K562 (cell line): ENCODE measurements at regions not wholly inside any gene's neighbourhood (a gene's known extent, or its start where the extent isn't known, plus 50 kb on each side); places are given as distances from the start of the nearest gene placed in this dataset.

Experiments used
- ATAC-seq: fragments of 200-7000 bp; cut with Tn5 transposase; 3 replicates; pipeline ENCODE4 v1.9.1; 2020; ENCODE audit warnings: moderate library complexity
- BruUV-seq: library from RNA; stranded (reverse); fragments of 400-500 nt; replicated peaks from 2 replicates; lab custom pipeline; 2021; lab: Mats Ljungman, UMichigan
- CTCF ChIA-PET: fragments of 300-600 bp; formaldehyde crosslinking; extraction: SDS; loops from one replicate; lab custom pipeline; 2021; ENCODE audit warnings: low intra/inter-chr PET ratio; lab: Yijun Ruan, JAX
- POLR2A ChIA-PET: fragments of 300-600, 350-650 bp; sonication (Branson Sonifier 250); formaldehyde crosslinking; extraction: SDS; loops from one replicate; lab custom pipeline; 2021; ENCODE audit warnings: antibody characterized with exemption, inconsistent platforms; lab: Yijun Ruan, JAX
- DNase-seq, 4 experiments: peaks; one replicate each; pipeline versions ENCODE4 v3.0.0 to v3.0.0-alpha.2; 2011 to 2018; ENCODE audit warnings: low spot score in 3 of 4, mixed read lengths in 3 of 4; ENCODE audit errors: extremely low read depth in 1 of 4
- FAIRE-seq: peaks from 2 replicates; lab custom pipeline; 2011; peaks lifted over from hg19 to GRCh38; lab: Jason Lieb, UNC
- H2AFZ ChIP-seq: 2 replicates; pipeline ENCODE4 v1.6.0; 2011; ENCODE audit warnings: low read depth, low read length, control low read depth, inconsistent platforms
- H3K27ac ChIP-seq: fragments of 200-600 bp; 3 replicates; pipeline ENCODE4 v1.8.0; 2011; ENCODE audit warnings: low read depth, mild to moderate bottlenecking, control low read depth, inconsistent platforms, low read length, moderate library complexity, mixed read lengths; ENCODE audit errors: extremely low read depth
- H3K27me3 ChIP-seq, 2 experiments: fragments of 300-600 bp in 1 of 2; 2 replicates in 1 of 2; 3 replicates in 1 of 2; pipeline versions ENCODE4 v1.6.0 to v1.8.0; 2011; ENCODE audit warnings: inconsistent platforms in 2 of 2, low read length in 2 of 2, mild to moderate bottlenecking in 1 of 2, mixed read lengths in 1 of 2, moderate library complexity in 1 of 2; ENCODE audit not compliant: control insufficient read depth in 2 of 2, insufficient read depth in 2 of 2
- H3K36me3 ChIP-seq: fragments of 300-600 bp; 3 replicates; pipeline ENCODE4 v1.8.0; 2011; ENCODE audit warnings: mild to moderate bottlenecking, low read length, inconsistent platforms; ENCODE audit not compliant: control insufficient read depth, insufficient read depth
- H3K4me1 ChIP-seq, 2 experiments: fragments of 200-600 bp in 1 of 2; replicated peaks in 1 of 2; 2 replicates in 1 of 2; 3 replicates in 1 of 2; pipeline versions ENCODE4 v1.5.1 to v1.8.0; 2011; ENCODE audit warnings: inconsistent platforms in 2 of 2, low read length in 2 of 2, mild to moderate bottlenecking in 1 of 2, mixed read lengths in 1 of 2, moderate library complexity in 1 of 2; ENCODE audit not compliant: control insufficient read depth in 2 of 2, insufficient read depth in 2 of 2
- H3K4me2 ChIP-seq: 2 replicates; pipeline ENCODE4 v1.6.1; 2011; ENCODE audit warnings: low read length, control low read depth, inconsistent platforms, mixed read lengths; ENCODE audit not compliant: insufficient read depth
- H3K4me3 ChIP-seq: fragments of 200-600 bp; sonication (generic), shearing (Covaris generic); 2 replicates; pipeline ENCODE4 v1.5.1; 2016; ENCODE audit warnings: control low read depth, inconsistent platforms
- H3K79me2 ChIP-seq: fragments of 200-600 bp; 3 replicates; pipeline ENCODE4 v1.8.0; 2011; ENCODE audit warnings: low read length, inconsistent platforms; ENCODE audit not compliant: control insufficient read depth, insufficient read depth
- H3K9ac ChIP-seq, 2 experiments: 2 replicates each; pipeline versions ENCODE4 v1.6.0 to v1.6.1; 2011; ENCODE audit warnings: low read depth in 2 of 2, low read length in 2 of 2, control low read depth in 1 of 2, inconsistent platforms in 1 of 2, mild to moderate bottlenecking in 1 of 2, mixed read lengths in 1 of 2; ENCODE audit not compliant: insufficient read depth in 1 of 2
- H3K9me1 ChIP-seq: one replicate; pipeline ENCODE4 v1.6.0; 2011; ENCODE audit warnings: inconsistent platforms, mild to moderate bottlenecking, low read length, moderate library complexity; ENCODE audit not compliant: control insufficient read depth, insufficient read depth
- H3K9me3 ChIP-seq: replicated peaks from 2 replicates; pipeline ENCODE4 v1.5.1; 2011; ENCODE audit warnings: low read depth, low read length, inconsistent platforms; ENCODE audit not compliant: control insufficient read depth, insufficient read depth
- H4K20me1 ChIP-seq: replicated peaks from 2 replicates; pipeline ENCODE4 v1.6.1; 2011; ENCODE audit warnings: low read length, inconsistent platforms, mixed read lengths; ENCODE audit not compliant: control insufficient read depth, insufficient read depth
- ADNP ChIP-seq: fragments of 200-800 bp; sonication (Bioruptor generic); IDR thresholded peaks from 2 replicates; pipeline ENCODE4 v1.6.1; 2016; ENCODE audit warnings: missing genetic modification characterization, missing compliant biosample characterization
- CGGBP1 ChIP-seq: fragments of 250-450 bp; sonication (Bioruptor Pico); IDR thresholded peaks from 2 replicates; pipeline ENCODE4 v1.9.0; 2021; ENCODE audit warnings: mild to moderate bottlenecking
- ETS1 ChIP-seq: conservative IDR thresholded peaks from 2 replicates; pipeline ENCODE4 v1.6.1; 2011; ENCODE audit warnings: low read depth, mild to moderate bottlenecking, low read length; ENCODE audit not compliant: control insufficient read depth
- GTF2A2 ChIP-seq: IDR thresholded peaks from 2 replicates; pipeline ENCODE4 v1.6.1; 2016; ENCODE audit warnings: mild to moderate bottlenecking, missing genetic modification characterization, missing compliant biosample characterization
- HES1 ChIP-seq: fragments of 450-650 bp; IDR thresholded peaks from 2 replicates; pipeline ENCODE4 v1.6.1; 2016; ENCODE audit warnings: low read depth, mild to moderate bottlenecking, moderate library complexity
- HINFP ChIP-seq: fragments of 450-650 bp; conservative IDR thresholded peaks from 2 replicates; pipeline ENCODE4 v1.6.1; 2016; ENCODE audit warnings: missing genetic modification characterization, low read depth, mild to moderate bottlenecking, control low read depth, missing compliant biosample characterization
- HNRNPK ChIP-seq: fragments of 200-400 bp; formaldehyde crosslinking; IDR thresholded peaks from one replicate; pipeline ENCODE4 v1.6.1; 2018; ENCODE audit warnings: mild to moderate bottlenecking, low read depth, low read length; ENCODE audit not compliant: poor library complexity, severe bottlenecking
- NR4A1 ChIP-seq, 2 experiments: fragments of 250-450 bp in 1 of 2; fragments of 450-650 bp in 1 of 2; sonication (Bioruptor Pico) in 1 of 2; IDR thresholded peaks; 2 replicates each; pipeline versions ENCODE4 v1.4.0 to v1.6.1; 2016 to 2020; ENCODE audit warnings: mild to moderate bottlenecking in 2 of 2, missing compliant biosample characterization in 1 of 2, missing genetic modification characterization in 1 of 2, moderate library complexity in 1 of 2
- NUFIP1 ChIP-seq: fragments of 450-650 bp; IDR thresholded peaks from 2 replicates; pipeline ENCODE4 v1.6.1; 2018; ENCODE audit not compliant: partially characterized antibody
- POLR2G ChIP-seq: fragments of 200-400 bp; formaldehyde crosslinking; IDR thresholded peaks from 2 replicates; pipeline ENCODE4 v1.6.1; 2017; ENCODE audit warnings: low read depth, mild to moderate bottlenecking, antibody characterized with exemption, low read length, moderate library complexity
- RBM39 ChIP-seq: fragments of 200-400 bp; formaldehyde crosslinking; optimal IDR thresholded peaks from 2 replicates; pipeline ENCODE3; 2018; ENCODE audit warnings: low read depth, low read length
- SAP30 ChIP-seq: fragments of 200-600 bp; sonication (generic); IDR thresholded peaks from 2 replicates; pipeline ENCODE4 v1.6.1; 2012; ENCODE audit warnings: borderline replicate concordance, low read depth, mild to moderate bottlenecking, moderate library complexity, low read length, control low read depth, inconsistent platforms; ENCODE audit not compliant: insufficient read depth, poor library complexity, severe bottlenecking
- SMARCA5 ChIP-seq: fragments of 450-650 bp; IDR thresholded peaks from 2 replicates; pipeline ENCODE4 v1.6.1; 2016
- SMARCB1 ChIP-seq: IDR thresholded peaks from 2 replicates; pipeline ENCODE4 v1.6.1; 2011; ENCODE audit warnings: improper control_type of control experiment, low read depth; ENCODE audit not compliant: insufficient read length
- ZBTB33 ChIP-seq: sonication (generic); formaldehyde crosslinking; IDR thresholded peaks from 2 replicates; pipeline ENCODE4 v1.8.1; 2023; ENCODE audit warnings: mild to moderate bottlenecking, missing genetic modification reagents
- ZNF140 ChIP-seq: fragments of 250-450 bp; sonication (Bioruptor Pico); IDR thresholded peaks from 2 replicates; pipeline ENCODE4 v1.8.0; 2021; ENCODE audit warnings: moderate library complexity, mild to moderate bottlenecking, inconsistent platforms
- ZNF354B ChIP-seq: fragments of 250-450 bp; sonication (Bioruptor Pico); IDR thresholded peaks from 2 replicates; pipeline ENCODE4 v1.4.0; 2020
- ZNF551 ChIP-seq: fragments of 250-450 bp; sonication (Bioruptor Pico); IDR thresholded peaks from 2 replicates; pipeline ENCODE4 v1.5.0; 2021; ENCODE audit warnings: mild to moderate bottlenecking, moderate library complexity
- ZNF717 ChIP-seq: fragments of 250-450 bp; sonication (Bioruptor Pico); IDR thresholded peaks from 2 replicates; pipeline ENCODE4 v1.5.0; 2021
- WGBS: fragments of 100-300 bp; shearing (Covaris generic); methylation state at CpG from one replicate; pipeline ENCODE4 v1.1.6; 2016; ENCODE audit warnings: low coverage, mixed read lengths; ENCODE audit not compliant: insufficient coverage; ENCODE audit errors: missing lambda C conversion rate; 5-methylcytosine and 5-hydroxymethylcytosine counted together
- in situ Hi-C: fragments of 300-500 bp; cut with MboI; formaldehyde crosslinking; loops from 4 replicates; pipeline ENCODE4 v1.15.0; 2018; ENCODE audit warnings: inconsistent platforms, mixed read lengths
- intact Hi-C: fragments of 100-400 bp; cut with micrococcal nuclease; formaldehyde crosslinking; loops from 2 replicates; pipeline ENCODE4 v1.14.2; 2022

GRCh38 chr10:107340326-107340725 is 175.8 kb upstream of the SORCS1 start:
- Histone ChIP-seq H3K4me1 (no peaks in the 10 kb centered on the region), H3K36me3 (no peaks in the 10 kb centered on the region), H3K9me1 (no peaks in the 10 kb centered on the region), H3K79me2 (no peaks in the 10 kb centered on the region), H2AFZ (no peak overlapping the region), H3K27ac (no peak overlapping the region), H3K9me3 (no peaks in the 10 kb centered on the region), H3K27me3 (no peaks in the 10 kb centered on the region), H3K4me3 (no peak overlapping the region), H3K9ac (no peak overlapping the region), H4K20me1 (no peaks in the 10 kb centered on the region), H3K4me2 (no peak overlapping the region)
- no TSS peak for BruUV-seq
- WGBS: 0% methylated on average over 2 of the region's 2 CpGs
- FAIRE-seq (no peak), DNase-seq (no peak), ATAC-seq (no peak)
- POLR2A ChIA-PET: no interaction called here
- in situ Hi-C loops: no loop called here
- CTCF ChIA-PET: no interaction called here
- intact Hi-C loops: no loop called here
- TF ChIP-seq RBM39 (no peak), POLR2G (no peak), ZNF717 (CRISPR knock-in tag) (no peak), ETS1 (no peak), GTF2A2 (tag) (no peak), HES1 (no peak), CGGBP1 (CRISPR knock-in tag) (no peak), ZNF354B (CRISPR knock-in tag) (no peak), SAP30 (no peak), HINFP (tag) (no peak), ZNF551 (CRISPR knock-in tag) (no peak), SMARCB1 (no peak), HNRNPK (no peak), ZBTB33 (CRISPR knock-in tag) (no peak), SMARCA5 (no peak), NUFIP1 (no peak), ZNF140 (CRISPR knock-in tag) (no peak), ADNP (tag) (no peak), NR4A1 (CRISPR knock-in tag; IDR thresholded peaks at IDR 0.05) (no peak), NR4A1 (tag; IDR thresholded peaks at IDR 0.05) (no peak)
